Chondrocyte (in vitro differentiated cells): ENCODE measurements at regions not wholly inside any gene's neighbourhood (a gene's known extent, or its start where the extent isn't known, plus 50 kb on each side); places are given as distances from the start of the nearest gene placed in this dataset.
A peak's percentile ranks its signal among the peaks of the same experiment; 100 is the strongest.
"Not testable (repeated sequence)": the region's sequence is repeated elsewhere in the genome, so short reads cannot be mapped to it uniquely, and the experiment has no call there.

ENCODE experiments used
- DNase-seq: peaks from one replicate; pipeline ENCODE4 v3.0.0; 2021; ENCODE audit warnings: mixed read lengths, low spot score
- H3K27ac Mint-ChIP-seq: one replicate; pipeline ENCODE4 v1.8.0; 2021; ENCODE audit warnings: mild to moderate bottlenecking, moderate library complexity, mixed read lengths; ENCODE audit not compliant: unreplicated experiment
- H3K27me3 Mint-ChIP-seq: 2 replicates; pipeline ENCODE4 v1.8.0; 2021; ENCODE audit warnings: low read depth, mixed read lengths
- H3K36me3 Mint-ChIP-seq: 2 replicates; pipeline ENCODE4 v1.8.0; 2021; ENCODE audit warnings: low read depth, mixed read lengths
- H3K4me1 Mint-ChIP-seq: 2 replicates; pipeline ENCODE4 v1.8.0; 2021; ENCODE audit warnings: low read depth, mild to moderate bottlenecking, mixed read lengths
- H3K4me3 Mint-ChIP-seq: one replicate; pipeline ENCODE4 v1.8.0; 2021; ENCODE audit warnings: mild to moderate bottlenecking, moderate library complexity, mixed read lengths; ENCODE audit not compliant: unreplicated experiment
- H3K9me3 Mint-ChIP-seq: 2 replicates; pipeline ENCODE4 v1.8.0; 2021; ENCODE audit warnings: low read depth, mixed read lengths
- TF ChIP-seq, protein P1 (sequence below): fragments of 200-600 bp; sonication (generic); IDR thresholded peaks from 2 replicates; pipeline ENCODE4 v1.5.0; 2021; ENCODE audit warnings: antibody characterized with exemption, mild to moderate bottlenecking, moderate library complexity

- H3K4me1 Mint-ChIP-seq, result peaks cover 36% of the 10 kb centered on the region
- no peak overlapping the region for H3K27ac Mint-ChIP-seq
- TF ChIP-seq, protein P1, sequence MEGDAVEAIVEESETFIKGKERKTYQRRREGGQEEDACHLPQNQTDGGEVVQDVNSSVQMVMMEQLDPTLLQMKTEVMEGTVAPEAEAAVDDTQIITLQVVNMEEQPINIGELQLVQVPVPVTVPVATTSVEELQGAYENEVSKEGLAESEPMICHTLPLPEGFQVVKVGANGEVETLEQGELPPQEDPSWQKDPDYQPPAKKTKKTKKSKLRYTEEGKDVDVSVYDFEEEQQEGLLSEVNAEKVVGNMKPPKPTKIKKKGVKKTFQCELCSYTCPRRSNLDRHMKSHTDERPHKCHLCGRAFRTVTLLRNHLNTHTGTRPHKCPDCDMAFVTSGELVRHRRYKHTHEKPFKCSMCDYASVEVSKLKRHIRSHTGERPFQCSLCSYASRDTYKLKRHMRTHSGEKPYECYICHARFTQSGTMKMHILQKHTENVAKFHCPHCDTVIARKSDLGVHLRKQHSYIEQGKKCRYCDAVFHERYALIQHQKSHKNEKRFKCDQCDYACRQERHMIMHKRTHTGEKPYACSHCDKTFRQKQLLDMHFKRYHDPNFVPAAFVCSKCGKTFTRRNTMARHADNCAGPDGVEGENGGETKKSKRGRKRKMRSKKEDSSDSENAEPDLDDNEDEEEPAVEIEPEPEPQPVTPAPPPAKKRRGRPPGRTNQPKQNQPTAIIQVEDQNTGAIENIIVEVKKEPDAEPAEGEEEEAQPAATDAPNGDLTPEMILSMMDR, result no peak
- no peak for DNase-seq
- peaks cover 8% of the 10 kb centered on the region for H3K27me3 Mint-ChIP-seq
- H3K9me3 Mint-ChIP-seq, result no peaks in the 10 kb centered on the region
- H3K36me3 Mint-ChIP-seq, result no peaks in the 10 kb centered on the region
- no peak overlapping the region for H3K4me3 Mint-ChIP-seq
These were observed 103.5 kb downstream of the SMIM20 start for GRCh38 chr4:26017531-26017930.

DNA sequence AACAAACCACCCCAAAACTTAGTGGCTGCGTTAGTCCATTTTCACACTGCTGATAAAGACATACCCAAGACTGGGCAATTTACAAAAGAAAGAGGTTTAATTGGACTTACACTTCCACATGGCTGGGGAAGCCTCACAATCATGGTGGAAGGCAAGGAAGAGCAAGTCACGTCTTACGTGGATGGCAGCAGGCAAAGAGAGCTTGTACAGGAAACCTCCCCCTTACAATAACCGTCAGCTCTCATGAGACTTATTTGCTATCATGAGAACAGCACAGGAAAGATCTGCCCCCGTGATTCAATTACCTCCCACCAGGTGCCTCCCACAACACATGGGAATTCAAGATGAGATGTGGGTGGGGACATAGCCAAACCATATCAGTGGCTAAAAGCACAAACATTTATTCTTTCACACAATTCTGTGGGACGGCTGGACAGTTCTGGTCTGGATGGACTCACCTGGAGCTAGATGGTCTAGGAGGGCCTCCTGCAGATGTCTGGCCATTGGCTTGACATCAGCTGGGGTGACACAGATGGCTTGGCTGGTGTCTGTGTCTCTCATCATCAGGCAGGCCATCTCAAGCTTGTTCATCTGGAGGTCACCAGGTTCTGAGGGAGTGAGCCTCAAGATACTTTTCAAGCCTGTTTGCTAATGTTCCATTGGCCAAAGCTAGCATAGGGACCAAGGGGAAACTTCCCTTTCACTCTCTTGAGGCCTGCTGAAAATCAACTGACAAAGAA is 104.1 kb downstream of the SMIM20 start:
- H3K4me1 Mint-ChIP-seq, result peaks cover 42% of the 10 kb centered on the region
- not testable (repeated sequence) for H3K27me3 Mint-ChIP-seq, DNase-seq, H3K36me3 Mint-ChIP-seq, H3K27ac Mint-ChIP-seq, H3K4me3 Mint-ChIP-seq, H3K9me3 Mint-ChIP-seq

- Mint-ChIP-seq H3K27ac (no peak overlapping the region), H3K4me1 (peaks cover 40% of the 10 kb centered on the region), H3K36me3 (no peaks in the 10 kb centered on the region), H3K4me3 (no peak overlapping the region), H3K9me3 (no peaks in the 10 kb centered on the region), H3K27me3 (no peaks in the 10 kb centered on the region)
- TF ChIP-seq, protein P1, result no peak
- DNase-seq, result no peak
These were observed 106.2 kb downstream of the SMIM20 start for GRCh38 chr4:26020083-26020668.

DNA sequence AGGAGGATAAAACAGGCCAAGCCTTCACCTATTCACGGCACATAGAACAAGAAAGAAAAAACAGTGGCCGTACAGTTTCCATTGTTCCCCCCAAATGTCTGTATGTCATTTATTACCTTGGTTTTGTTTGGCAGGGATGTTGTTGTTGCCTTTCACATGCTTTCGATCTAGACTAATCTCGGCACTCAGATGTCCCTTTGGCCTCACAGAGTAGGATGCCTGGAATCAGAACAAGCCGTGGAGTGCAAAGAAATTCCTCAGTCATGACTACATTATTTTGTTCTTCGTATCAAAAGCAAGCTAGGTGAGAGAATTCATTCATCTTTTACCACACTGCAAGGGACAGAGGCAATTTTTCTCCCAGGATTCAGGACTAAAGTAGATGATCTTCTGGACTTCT is 106.9 kb downstream of the SMIM20 start:
- no peaks in the 10 kb centered on the region for H3K27me3 Mint-ChIP-seq
- no peak for DNase-seq
- TF ChIP-seq, protein P1, result no peak
- no peaks in the 10 kb centered on the region for H3K9me3 Mint-ChIP-seq
- H3K4me3 Mint-ChIP-seq, result no peak overlapping the region
- H3K36me3 Mint-ChIP-seq, result no peaks in the 10 kb centered on the region
- H3K4me1 Mint-ChIP-seq, result peaks cover 35% of the 10 kb centered on the region
- no peak overlapping the region for H3K27ac Mint-ChIP-seq

DNA sequence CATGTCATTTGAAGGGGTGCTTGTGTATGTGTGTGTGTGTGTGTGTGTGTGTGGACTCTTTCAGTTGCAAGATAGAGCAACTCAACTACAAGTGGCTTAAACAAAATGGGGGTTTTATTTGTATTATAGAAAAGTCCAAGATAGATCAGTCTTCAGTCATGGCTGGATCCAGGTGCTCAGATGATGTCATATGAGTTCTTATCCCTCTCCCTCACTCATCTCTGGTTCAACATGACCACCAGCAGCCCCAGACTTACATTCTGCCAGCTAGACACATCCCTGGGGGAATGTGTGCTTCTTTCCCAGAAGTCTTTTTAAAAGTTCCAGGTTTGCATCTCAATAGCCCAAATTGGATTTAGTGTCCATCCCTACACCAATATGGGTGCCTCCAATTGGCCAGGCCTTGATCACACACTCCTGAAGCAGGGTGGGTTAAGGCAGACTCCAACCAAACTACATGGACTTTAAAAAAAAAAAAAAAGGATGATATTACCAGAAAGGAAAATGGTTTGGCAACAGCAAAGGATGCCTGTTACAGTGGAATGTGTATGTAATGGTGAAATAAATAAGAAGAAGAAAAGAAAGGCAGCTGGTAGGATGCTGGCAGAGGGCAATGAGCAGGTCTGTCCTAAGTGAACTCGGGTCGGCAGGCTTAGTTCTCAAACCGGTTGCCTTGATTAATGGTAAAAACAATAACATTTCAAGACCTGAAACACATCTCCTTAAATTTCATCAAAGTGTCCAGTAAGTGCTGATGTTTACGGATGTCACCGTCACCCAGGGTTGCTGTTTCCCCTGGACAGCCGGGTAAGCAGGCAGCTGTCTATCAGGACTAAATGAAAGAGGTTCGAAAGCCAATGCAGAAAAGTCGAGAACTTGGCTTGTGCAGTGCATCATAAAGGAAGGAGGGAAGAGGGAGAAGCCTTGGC is 107.7 kb downstream of the SMIM20 start:
- Mint-ChIP-seq H3K9me3 (no peaks in the 10 kb centered on the region), H3K4me1 (peaks cover 35% of the 10 kb centered on the region), H3K4me3 (no peak overlapping the region), H3K27ac (peak overlapping the region; percentile 35), H3K36me3 (no peaks in the 10 kb centered on the region), H3K27me3 (no peaks in the 10 kb centered on the region)
- DNase-seq, result no peak
- TF ChIP-seq, protein P1, result no peak
